ENCODE measurements at regions not wholly inside any gene's neighbourhood (a gene's known extent, or its start where the extent isn't known, plus 50 kb on each side); places are given as distances from the start of the nearest gene placed in this dataset.

- TF ChIP-seq, protein P1, sequence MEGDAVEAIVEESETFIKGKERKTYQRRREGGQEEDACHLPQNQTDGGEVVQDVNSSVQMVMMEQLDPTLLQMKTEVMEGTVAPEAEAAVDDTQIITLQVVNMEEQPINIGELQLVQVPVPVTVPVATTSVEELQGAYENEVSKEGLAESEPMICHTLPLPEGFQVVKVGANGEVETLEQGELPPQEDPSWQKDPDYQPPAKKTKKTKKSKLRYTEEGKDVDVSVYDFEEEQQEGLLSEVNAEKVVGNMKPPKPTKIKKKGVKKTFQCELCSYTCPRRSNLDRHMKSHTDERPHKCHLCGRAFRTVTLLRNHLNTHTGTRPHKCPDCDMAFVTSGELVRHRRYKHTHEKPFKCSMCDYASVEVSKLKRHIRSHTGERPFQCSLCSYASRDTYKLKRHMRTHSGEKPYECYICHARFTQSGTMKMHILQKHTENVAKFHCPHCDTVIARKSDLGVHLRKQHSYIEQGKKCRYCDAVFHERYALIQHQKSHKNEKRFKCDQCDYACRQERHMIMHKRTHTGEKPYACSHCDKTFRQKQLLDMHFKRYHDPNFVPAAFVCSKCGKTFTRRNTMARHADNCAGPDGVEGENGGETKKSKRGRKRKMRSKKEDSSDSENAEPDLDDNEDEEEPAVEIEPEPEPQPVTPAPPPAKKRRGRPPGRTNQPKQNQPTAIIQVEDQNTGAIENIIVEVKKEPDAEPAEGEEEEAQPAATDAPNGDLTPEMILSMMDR (IDR thresholded peaks at IDR 0.05): no peak
- no peak for TF ChIP-seq EP300 (IDR thresholded peaks at IDR 0.05)
- TF ChIP-seq POLR2AphosphoS5 (IDR thresholded peaks at IDR 0.05): no peak
These were observed 524.2 kb upstream of the LMCD1 start for GRCh38 chr3:7977245-7978086.

Measured in stomach (tissue), 4 donors.